LNCAP (cell line): ENCODE measurements at regions not wholly inside any gene's neighbourhood (a gene's known extent, or its start where the extent isn't known, plus 50 kb on each side); places are given as distances from the start of the nearest gene placed in this dataset.

Source experiments
- CTCF ChIP-seq: fragments of 450-650 bp; IDR thresholded peaks from 2 replicates; pipeline ENCODE4 v1.5.1; 2017; ENCODE audit warnings: mild to moderate bottlenecking

- no peak for TF ChIP-seq CTCF
Observed at GRCh38 chr5:123966781-123967180, 454.8 kb downstream of the CSNK1G3 start.

GRCh38 chr5:123965626-123966025, 453.6 kb downstream of the CSNK1G3 start:
- TF ChIP-seq CTCF = no peak

- no peak for TF ChIP-seq CTCF
Observed at GRCh38 chr5:123964884-123965283, 452.9 kb downstream of the CSNK1G3 start.

- no peak for TF ChIP-seq CTCF
Observed at GRCh38 chr5:123960526-123960925, 448.5 kb downstream of the CSNK1G3 start.

- TF ChIP-seq CTCF = no peak
Observed at GRCh38 chr5:123951582-123951977, 439.6 kb downstream of the CSNK1G3 start.

- TF ChIP-seq CTCF = no peak
Observed at GRCh38 chr5:123950701-123951581, 439.0 kb downstream of the CSNK1G3 start.

GRCh38 chr5:123949807-123950340, 437.9 kb downstream of the CSNK1G3 start:
- TF ChIP-seq CTCF = no peak
